ENCODE measurements at regions not wholly inside any gene's neighbourhood (a gene's known extent, or its start where the extent isn't known, plus 50 kb on each side); places are given as distances from the start of the nearest gene placed in this dataset.

DNA sequence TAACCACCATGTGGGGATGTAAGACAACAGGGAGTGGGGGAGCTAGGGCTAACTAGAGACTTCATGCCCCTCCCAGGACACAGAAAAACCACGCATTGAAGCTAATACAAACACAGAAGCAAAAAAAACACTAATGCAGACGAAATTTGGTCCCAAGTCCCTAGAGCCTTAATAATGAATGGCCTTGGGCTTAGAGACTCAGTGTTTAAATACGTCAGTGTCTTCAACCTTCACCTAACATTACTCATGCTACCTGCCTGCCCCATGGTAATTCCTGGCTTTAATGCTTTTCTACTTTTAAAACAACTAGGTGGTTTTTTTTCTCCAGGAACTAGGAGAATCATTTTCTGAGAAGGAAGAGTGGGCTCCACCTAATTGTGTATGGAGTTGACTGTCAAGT is 64.1 kb upstream of the ITSN2 start:
- Histone ChIP-seq H4K20me1 (ENCODE audit: insufficient read depth) (no peaks in the 10 kb centered on the region), H3K4me2 (no peak overlapping the region), H3K9ac (no peak overlapping the region), H3K36me3 (ENCODE audit: insufficient read depth) (no peaks in the 10 kb centered on the region), H3K27ac (no peak overlapping the region), H3K27me3 (ENCODE audit: insufficient read depth, low read depth) (no peaks in the 10 kb centered on the region), H3K4me1 (ENCODE audit: low read depth, poor library complexity, severe bottlenecking) (no peaks in the 10 kb centered on the region), H3K4me3 (IDR thresholded peaks at IDR 0.05; ENCODE audit: insufficient read depth, low read depth, low read length) (no peak overlapping the region), H2AFZ (ENCODE audit: low read depth) (no peak overlapping the region), H3K79me2 (ENCODE audit: insufficient read depth, low read depth) (no peaks in the 10 kb centered on the region)
- TF ChIP-seq CTCF (conservative IDR thresholded peaks at IDR 0.05; ENCODE audit: low read depth, low read length) = no peak

DNA sequence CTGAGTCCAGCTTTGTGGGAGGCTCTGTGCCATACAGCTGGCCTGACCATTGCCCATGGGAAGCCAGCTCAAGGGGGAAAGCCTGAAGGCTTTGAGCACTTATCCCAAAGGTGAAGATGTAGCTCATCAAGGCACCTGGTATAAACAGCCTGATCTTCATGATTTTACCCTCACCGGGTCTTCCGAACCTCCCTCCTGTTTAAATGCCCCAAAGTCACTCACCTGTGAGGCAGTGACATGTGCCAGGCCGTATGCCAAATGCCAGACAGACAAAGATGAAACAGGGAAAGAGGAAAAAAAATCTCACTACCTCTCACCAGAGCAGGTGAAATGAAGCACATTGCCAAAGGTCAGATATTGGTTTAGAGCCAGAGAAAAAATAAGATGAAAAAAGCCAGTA is 62.8 kb upstream of the ITSN2 start:
- H3K4me2 ChIP-seq = no peak overlapping the region
- no peaks in the 10 kb centered on the region for H3K27me3 ChIP-seq (ENCODE audit: insufficient read depth, low read depth)
- no peak overlapping the region for H2AFZ ChIP-seq (ENCODE audit: low read depth)
- H3K4me1 ChIP-seq (ENCODE audit: low read depth, poor library complexity, severe bottlenecking) = no peaks in the 10 kb centered on the region
- no peaks in the 10 kb centered on the region for H3K36me3 ChIP-seq (ENCODE audit: insufficient read depth)
- H3K79me2 ChIP-seq (ENCODE audit: insufficient read depth, low read depth) = no peaks in the 10 kb centered on the region
- no peak overlapping the region for H3K4me3 ChIP-seq (IDR thresholded peaks at IDR 0.05; ENCODE audit: insufficient read depth, low read depth, low read length)
- H3K27ac ChIP-seq = no peak overlapping the region
- no peaks in the 10 kb centered on the region for H4K20me1 ChIP-seq (ENCODE audit: insufficient read depth)
- H3K9ac ChIP-seq = no peak overlapping the region
- TF ChIP-seq CTCF (conservative IDR thresholded peaks at IDR 0.05; ENCODE audit: low read depth, low read length) = no peak

- Histone ChIP-seq H3K27me3 (ENCODE audit: insufficient read depth, low read depth) (no peaks in the 10 kb centered on the region), H4K20me1 (ENCODE audit: insufficient read depth) (no peaks in the 10 kb centered on the region), H3K27ac (no peak overlapping the region), H3K4me1 (ENCODE audit: low read depth, poor library complexity, severe bottlenecking) (no peaks in the 10 kb centered on the region), H3K4me2 (no peak overlapping the region), H2AFZ (ENCODE audit: low read depth) (no peak overlapping the region), H3K36me3 (ENCODE audit: insufficient read depth) (no peaks in the 10 kb centered on the region), H3K9ac (no peak overlapping the region), H3K4me3 (IDR thresholded peaks at IDR 0.05; ENCODE audit: insufficient read depth, low read depth, low read length) (no peak overlapping the region), H3K79me2 (ENCODE audit: insufficient read depth, low read depth) (no peaks in the 10 kb centered on the region)
- peak; percentile 68 for TF ChIP-seq CTCF (conservative IDR thresholded peaks at IDR 0.05; ENCODE audit: low read depth, low read length)
Observed at GRCh38 chr2:24421668-24422067, 61.3 kb upstream of the ITSN2 start.

DNA sequence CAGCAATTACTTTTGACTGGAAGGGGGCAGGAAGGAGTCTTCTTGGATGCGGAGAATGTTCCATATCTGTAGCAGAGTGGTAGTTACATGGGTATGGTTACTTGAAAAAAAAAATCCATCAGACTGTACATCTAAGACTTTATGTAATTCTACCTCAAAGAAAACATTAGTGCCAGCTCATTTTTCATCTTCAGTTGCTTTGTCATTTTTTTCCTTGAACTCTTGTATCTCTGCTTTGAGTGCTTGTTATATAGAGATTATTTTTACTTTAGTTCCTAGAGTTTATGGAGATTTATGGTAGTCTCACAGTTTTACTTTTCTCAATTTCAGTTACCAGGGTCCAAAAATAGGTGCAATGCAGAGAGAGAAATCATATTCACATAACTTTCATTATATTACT is 60.0 kb upstream of the ITSN2 start:
- H3K79me2 ChIP-seq (ENCODE audit: insufficient read depth, low read depth) = no peaks in the 10 kb centered on the region
- no peak overlapping the region for H3K27ac ChIP-seq
- no peaks in the 10 kb centered on the region for H3K4me1 ChIP-seq (ENCODE audit: low read depth, poor library complexity, severe bottlenecking)
- no peak overlapping the region for H3K4me2 ChIP-seq
- H3K9ac ChIP-seq = no peak overlapping the region
- no peak for TF ChIP-seq CTCF (conservative IDR thresholded peaks at IDR 0.05; ENCODE audit: low read depth, low read length)
- H3K36me3 ChIP-seq (ENCODE audit: insufficient read depth) = no peaks in the 10 kb centered on the region
- no peak overlapping the region for H3K4me3 ChIP-seq (IDR thresholded peaks at IDR 0.05; ENCODE audit: insufficient read depth, low read depth, low read length)
- no peak overlapping the region for H2AFZ ChIP-seq (ENCODE audit: low read depth)
- no peaks in the 10 kb centered on the region for H4K20me1 ChIP-seq (ENCODE audit: insufficient read depth)
- H3K27me3 ChIP-seq (ENCODE audit: insufficient read depth, low read depth) = no peaks in the 10 kb centered on the region
